Stimulated activated CD8-positive, alpha-beta memory T cell treated with anti-CD3 and anti-CD28 coated beads, Interleukin-7, amount 100 ng/mL, for 1 hour (primary cell): ENCODE measurements at regions not wholly inside any gene's neighbourhood (a gene's known extent, or its start where the extent isn't known, plus 50 kb on each side); places are given as distances from the start of the nearest gene placed in this dataset.

Experiments used
- DNase-seq, 2 donors: peaks; one replicate each; pipeline ENCODE4 v3.0.0-alpha.2; 2020; ENCODE audit warnings: low read depth in 2 of 2

DNA sequence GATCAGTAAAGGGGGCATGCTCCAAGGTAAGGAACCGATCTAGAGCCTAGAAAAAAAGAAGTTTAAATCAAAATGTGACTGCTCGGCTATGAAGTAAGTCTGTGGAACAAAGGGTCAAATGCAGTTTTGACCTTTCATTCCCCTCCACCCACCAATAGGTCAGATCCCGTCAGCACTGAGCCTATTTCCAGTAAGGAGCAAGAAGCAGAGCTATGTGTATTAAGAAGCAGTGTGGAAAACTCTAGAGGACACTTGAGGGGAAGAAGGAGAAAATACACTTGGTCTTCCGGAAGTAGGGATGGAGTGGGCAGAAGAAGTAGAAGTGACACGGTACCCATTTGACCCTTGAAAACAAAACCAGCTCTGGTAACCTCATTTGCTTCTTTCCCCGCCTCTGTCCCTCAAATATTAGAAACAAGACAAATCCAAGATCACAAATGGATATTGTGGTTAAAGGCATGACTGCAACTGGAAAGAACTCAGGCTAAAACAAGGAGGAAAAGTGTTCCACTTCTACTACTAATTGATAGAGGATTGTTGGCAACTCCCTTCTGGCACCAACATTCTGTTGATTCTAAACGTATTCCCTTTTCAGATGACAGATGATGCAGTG lies 888.3 kb upstream of the NR2F2 start:
- no peak for DNase-seq

DNA sequence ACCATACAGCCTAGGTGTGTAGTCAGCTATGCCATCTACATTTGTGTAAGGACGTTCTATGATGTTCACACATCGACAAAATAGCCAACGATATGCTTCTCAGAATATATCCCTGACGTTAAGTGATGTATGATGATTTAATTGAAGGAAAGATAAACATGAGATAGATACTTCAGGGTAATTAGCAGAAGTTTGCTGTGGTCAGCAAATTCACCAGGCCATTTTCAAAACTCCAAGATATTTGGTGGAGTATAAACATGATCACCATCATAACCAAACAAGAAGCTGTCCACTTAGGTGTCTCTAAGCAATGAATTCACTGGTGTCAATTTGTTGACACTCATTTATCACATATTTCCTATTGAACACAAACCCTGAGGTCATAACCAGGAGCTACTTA lies 885.6 kb upstream of the NR2F2 start:
- no peak for DNase-seq

DNA sequence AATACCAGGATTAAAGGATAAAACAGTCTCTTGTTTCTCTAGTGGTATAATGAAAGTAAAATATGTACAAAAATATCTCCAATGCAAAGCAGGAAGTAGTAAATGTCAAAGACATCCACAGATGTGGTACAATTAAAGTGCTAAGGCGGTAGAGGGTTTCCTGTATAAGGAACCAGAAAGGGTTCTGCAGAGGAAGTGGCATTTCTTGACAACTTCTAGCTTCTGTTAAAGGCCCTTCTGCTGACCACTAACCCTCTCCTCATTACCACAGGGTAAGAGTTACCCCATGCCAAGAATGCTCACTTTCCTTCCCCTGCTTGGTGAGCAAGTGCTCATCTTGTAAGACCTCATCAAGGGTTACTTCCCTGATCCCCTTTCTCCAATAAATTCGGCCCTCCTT lies 883.6 kb upstream of the NR2F2 start:
- peak in 1 of 2 donors; percentile 1 for DNase-seq

DNA sequence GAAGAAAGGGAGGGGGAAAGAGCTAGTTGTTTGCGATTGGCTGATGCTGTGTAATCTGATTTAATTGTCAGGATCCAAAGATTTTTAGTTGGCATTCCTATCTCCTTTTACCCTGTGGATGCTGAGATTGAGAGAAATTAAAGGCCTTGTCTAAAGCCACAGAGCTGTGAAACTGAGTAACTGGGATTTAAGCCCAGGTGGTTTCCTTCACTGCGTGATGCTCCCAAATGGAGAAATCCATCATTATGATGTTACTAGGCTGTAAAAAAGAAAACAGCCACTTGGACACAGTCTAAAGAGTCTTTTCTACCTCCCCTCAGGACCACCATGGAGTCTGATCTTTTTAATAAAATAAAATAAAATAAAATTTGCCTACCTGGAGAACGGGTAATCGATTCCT lies 883.0 kb upstream of the NR2F2 start:
- DNase-seq = no peak

DNA sequence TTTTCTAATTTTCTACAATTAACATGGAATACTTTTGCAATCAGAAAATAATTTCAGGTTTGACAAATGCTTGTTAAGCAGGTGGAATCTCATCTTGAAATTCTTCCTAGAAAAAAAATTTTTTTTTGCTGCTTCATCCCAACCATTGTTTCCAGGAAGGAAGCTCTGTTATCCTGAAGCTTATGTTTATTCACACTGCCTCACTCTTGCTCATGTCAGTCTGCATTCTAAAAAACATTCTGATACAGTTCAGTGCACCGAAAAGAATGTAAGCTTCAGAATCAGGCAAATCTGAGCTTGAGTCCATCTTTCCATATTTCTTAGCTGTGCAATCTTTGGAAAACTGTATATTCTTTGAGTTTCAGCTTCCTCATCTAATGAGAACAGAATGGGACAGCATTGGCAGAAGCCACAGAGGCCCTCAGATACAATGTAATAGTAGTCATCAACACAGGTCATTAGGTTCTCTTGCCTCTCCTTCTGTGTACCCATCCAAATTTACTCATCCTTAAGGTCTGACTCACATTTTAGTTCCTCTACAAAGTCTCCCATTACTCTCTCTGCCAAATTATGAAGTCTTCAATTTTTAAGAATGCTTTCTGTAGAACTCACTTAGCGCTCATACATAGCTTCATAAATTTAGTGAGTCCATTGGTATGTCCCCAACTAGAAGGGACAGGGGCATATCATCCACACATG lies 881.8 kb upstream of the NR2F2 start:
- no peak for DNase-seq

DNA sequence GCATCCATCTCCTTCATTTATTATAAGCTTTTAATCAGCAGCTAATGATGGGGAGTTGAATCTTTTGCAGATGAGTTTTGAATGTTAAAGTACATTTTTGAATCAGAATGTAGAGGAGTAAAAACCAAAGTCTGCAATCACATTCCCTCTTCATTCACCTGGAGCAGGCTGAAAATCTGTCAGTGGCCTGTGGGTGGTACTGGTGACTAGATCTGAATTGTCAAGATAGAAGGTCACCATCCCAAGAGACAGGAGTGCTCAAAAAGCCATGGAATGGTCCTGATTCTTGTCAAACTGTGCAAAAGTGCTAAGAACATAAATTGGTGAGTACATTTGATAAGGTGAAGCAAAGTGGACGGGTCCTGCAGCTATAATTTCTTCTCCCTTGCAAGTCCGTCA lies 881.3 kb upstream of the NR2F2 start:
- no peak for DNase-seq

DNA sequence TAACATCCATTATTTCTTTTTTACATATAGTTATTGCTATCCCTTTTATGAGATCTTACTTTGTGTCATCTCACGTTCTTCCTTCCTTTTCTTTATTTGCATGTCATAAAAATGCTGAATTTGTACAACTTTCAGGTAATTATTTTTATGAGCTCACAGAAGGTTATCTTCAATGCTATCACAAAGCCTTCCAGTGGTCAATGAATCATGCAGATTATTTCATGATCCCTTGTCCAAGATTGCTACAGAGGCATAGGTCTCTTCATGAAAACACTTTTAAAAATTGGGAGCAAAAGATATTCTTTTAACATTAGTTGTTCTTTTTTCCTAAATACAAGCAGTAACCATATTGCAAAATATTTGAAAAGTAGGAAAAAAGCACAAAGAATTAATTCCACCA lies 880.1 kb upstream of the NR2F2 start:
- DNase-seq = no peak

DNA sequence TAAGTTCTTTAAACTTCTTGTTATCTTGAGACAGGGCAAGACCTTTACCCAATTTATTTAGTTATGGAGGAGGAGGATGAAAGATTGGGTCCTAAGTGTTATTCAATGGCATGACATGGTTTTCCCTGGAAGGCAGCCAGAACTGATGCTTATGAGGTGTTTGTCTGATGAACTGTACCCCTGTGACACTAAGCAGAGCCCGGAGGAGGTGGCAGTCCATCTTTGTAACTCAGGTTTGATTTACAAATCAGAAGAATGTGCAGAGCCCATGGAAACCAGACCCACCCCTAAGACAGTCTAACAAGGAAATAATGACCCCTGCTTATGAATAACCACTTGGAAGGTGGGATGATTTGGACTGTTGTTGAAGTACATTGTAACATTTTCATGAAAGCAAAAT lies 878.6 kb upstream of the NR2F2 start:
- no peak for DNase-seq

DNA sequence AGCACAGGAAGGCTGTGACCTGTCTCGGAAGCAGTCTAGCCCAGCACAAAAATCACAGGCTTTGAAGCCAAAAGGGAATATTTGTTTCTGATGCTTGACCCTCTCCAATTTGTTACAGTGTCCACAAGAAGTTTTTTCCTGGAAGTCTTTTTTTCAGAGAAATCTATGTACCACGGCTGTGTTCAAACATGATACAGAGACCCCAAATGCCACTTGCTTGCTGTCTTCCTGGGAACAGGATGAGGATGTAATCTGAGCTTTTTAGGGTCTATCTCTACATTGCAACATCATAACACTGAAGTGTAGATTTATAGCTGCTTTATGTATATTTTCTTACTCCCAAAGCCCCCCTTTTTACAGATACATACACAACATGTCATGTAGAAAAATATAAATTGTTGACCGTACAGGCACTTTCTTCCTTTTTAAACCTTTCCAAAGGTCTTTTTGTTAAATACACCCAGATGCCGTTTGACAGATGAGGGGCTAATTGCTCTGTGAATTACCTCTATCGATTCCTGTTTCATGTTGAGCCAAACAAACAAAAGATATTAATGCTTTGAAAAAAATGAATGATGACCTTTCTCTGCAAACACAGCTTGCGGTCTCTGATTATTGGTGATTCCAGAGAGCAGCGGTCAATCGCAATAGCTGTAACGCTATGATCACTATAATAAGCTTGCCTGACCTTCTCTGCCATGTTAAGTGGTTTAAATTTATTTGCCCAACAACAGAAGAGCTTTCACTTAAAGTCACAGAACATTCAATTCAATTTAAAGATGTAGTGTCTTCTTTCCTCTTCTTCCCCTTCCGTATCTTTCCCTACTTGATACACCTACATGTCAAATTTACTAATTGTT lies 875.9 kb upstream of the NR2F2 start:
- no peak for DNase-seq

DNA sequence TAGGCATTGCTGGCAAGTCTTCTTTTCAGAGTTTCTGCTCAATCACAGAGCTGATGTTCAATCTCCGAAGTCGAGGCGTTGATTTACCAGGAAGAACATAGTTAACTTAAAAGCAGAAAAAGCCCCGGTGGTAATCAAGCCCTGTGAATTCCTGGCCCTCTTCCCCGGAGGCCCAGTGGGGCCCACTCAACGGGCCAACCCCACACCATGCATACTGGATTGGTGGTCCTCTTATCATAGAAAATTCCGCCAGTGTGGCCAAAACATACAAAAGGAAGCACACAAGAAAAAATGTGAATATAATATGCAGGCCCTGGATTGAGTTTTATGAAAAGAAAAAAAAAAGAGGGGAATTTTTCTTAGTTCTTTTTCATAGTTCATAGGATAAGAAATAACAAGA lies 873.0 kb upstream of the NR2F2 start:
- DNase-seq = no peak

DNA sequence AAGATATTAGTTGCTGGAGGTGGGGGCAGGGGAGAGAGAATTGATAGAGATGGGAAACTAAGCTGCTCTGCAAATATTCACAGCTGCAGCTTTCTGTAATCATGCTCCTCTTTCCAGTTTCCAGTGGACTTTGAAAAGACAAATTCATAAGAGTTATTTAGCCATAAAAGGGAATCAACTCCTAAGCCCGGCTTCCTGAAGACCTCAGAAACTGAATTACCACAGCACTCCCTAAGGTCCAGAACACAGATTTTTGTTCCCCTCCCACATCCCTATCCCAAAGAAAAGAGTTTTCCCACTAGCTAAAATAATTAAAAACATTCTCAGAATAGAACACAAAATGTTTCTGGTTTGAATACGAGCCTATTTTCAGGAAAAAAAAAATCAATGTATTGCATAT lies 871.8 kb upstream of the NR2F2 start:
- DNase-seq = no peak

DNA sequence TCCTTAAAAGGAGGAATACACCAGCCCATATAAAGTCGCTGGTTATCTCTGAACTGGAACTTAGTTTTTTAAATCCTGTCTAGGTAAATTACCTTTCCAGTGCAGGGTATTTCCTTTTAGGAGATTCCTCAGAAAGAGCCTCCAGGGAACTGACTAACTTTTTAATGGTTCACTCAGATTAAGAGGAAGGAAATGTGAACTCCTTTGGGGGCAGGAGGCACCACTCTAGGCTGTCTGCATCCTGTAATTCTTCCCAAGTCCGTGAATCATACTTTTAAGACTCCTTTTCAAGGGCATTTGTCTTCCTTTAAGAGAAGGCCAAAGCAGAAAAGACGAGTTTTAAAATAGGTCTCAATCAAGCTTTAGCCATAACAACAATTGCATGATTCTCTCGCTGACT lies 871.2 kb upstream of the NR2F2 start:
- DNase-seq = no peak

DNA sequence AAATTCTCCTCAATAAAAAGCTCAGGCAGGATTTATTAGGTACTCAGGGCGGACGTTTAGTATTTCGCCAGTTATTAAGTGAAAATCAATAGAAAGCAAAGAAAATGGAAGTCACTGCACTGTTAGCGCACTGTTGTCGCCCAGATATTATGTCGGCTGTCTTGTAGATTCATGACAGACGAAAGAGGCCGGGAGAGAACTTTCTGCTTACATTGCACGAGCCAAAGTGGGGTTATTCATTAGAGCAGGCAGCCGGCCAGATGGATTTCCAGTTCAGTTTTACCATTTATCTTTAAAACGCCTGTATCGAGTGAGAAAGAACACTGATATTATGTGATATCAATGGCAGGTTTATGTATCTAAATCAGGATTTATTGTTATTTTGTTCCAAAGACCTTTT lies 866.0 kb upstream of the NR2F2 start:
- DNase-seq = no peak

DNA sequence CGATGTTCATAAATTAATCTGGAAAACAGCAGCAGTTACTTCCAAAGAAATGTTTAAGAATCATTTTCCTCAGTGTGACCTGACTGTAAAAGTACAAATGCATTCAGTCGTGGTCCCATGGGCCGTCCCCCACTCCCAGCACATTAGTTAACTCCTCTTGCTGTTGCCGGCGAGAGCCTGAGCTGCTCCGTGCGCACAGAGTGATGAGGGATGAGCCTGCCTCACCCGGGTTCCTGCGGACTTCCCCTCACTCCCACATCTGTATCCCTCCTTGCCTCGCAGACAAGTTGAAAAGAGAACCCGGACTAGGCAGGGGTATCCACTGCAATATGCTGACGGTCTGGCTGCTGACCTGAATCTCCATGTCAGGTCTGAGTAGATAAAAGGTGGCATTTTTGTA lies 861.7 kb upstream of the NR2F2 start:
- no peak for DNase-seq

DNA sequence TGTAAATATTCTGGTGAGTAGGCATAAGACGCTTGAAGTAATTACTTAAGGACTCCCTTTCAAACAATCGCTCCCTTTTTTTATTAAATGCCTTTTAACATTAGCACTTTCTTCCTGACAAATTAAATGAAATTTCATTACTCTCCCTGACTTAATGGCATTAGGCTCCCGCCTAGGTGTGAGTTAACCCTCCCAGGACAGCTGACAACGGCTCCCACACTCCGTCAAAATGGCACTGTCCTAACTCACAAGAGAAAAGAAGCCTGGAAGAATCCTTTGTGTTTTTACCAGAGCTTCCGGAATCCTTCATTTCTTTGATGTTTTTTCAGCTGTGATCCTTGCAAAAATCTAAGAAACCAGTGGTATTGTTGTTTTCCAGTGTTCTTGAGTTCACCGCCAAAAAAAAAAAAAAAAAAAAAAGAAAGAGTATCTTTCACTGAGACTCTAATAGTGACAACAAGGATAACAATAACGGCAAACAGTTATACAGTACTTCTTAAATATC lies 861.0 kb upstream of the NR2F2 start:
- DNase-seq = no peak

DNA sequence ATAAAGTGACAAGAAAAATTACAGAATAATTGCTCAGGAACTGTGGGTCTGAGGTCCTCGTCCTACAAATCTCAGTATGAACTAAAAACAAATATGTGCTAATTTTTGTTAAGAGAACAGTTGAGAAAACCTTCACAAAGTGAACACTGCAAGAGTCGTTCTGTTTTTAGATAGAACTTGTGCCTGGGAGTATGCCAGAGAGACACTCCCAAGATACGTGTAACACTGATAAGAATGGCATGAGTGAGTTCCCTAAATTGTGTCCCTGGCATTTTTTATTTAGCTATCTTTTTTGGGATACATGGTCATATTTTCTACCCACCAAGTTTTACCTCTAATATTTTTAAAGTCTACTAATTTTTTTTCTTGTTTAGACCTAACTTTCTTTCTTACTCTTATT lies 860.0 kb upstream of the NR2F2 start:
- DNase-seq = no peak

DNA sequence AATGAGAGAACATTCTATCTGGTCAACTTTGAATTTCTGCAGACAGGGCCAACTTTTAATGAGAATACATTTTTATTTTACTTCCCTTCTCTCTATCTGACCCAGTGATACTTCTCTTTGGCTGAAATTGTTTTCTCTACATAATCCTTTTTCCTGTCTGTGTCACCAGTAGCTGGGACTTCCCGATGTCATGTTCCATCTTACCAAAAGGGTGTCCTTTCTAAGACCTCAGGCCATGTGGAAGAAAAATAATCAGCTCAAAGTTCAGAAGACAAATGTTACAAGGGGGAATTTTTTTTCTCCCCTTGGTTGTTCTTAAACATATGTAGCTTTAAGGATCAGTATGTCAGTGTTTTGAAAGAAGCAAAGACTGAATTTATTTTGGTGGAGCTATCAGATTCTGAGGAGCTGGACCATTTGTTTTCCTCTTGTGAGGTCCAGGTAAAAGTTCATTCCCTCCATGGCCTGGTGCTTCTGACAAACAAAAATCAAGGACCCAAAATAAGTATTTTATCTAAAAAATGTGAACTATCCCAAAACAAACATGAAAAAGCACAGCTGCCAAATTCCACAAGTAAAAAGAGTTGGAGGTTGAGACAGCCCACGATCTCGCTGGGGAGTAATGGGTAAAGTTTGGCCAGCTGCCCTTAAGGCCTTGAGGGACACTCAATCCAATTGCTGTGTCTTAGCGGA lies 859.4 kb upstream of the NR2F2 start:
- no peak for DNase-seq

DNA sequence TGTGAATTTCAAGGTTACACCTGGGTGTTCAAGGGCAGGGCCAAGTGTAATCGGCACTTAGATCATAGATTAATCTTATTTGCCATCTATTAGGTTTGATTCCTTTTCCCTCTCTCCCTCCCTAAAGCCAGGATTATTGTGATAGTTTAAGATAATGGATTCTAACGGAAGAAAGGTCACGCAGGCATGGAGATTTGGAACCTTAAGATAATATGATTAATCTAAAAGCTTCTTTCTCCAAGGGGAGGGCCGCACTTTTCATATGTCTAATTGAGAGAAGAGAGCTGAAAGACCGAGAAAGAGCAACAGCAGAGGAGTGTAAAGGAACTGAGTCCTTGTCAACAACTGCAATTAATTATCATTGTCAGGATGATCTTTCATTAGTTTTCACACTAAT lies 858.8 kb upstream of the NR2F2 start:
- no peak for DNase-seq

DNA sequence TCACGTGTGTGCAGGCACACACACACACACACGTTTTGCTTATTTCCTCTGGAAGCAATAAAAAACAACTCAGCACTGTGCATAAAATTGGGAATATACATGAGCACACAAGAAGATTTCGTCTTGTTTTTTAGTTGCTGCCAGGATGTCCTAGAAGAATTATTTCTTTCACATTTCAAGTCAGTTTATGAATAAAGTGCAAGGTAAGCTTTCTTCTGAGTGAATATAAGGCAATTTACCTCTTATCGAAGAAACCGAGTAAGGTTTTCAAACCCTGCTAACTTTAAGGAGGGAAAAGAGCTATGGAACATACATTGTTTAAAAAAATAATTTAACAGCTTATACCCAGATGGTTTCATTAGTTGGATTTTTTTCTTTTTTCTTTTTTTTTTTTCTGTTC lies 855.4 kb upstream of the NR2F2 start:
- no peak for DNase-seq

DNA sequence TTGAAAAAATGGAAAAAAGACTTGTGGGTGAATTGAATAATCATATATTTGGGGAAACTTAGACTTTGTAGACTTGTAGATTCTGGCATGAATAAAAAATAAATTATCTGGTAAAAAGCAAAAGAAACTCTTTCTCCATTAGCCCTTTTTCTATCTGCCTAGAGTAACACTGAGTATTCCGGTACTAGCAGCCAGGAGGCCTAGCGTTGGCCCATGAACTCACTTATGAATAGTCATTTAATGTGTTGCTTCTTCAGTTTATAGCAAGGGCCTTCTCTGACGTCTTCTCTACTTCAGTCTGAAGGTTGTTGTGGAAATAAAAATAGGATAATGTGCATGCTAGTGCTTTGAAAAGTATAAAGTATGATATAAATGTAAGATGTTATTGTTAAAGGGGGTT lies 851.2 kb upstream of the NR2F2 start:
- no peak for DNase-seq

DNA sequence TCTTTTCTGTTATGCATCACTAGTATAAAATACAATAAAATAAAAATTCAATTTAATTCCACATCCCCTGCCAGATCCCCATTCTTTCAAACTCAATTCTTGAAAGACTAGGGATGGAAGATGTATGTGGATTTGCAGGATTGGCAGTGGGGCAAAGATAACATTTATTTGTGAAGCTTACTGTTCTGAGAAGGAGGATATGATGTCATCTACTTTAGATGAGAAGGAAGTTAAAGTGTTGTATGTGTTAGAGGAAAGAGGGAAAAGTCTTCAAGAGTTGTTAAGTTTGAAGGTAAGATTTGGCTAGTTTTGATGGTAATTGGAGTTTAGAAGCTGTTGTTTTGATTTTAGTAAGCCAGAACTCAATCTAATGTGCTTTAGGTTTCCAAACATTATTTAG lies 845.1 kb upstream of the NR2F2 start:
- no peak for DNase-seq

DNA sequence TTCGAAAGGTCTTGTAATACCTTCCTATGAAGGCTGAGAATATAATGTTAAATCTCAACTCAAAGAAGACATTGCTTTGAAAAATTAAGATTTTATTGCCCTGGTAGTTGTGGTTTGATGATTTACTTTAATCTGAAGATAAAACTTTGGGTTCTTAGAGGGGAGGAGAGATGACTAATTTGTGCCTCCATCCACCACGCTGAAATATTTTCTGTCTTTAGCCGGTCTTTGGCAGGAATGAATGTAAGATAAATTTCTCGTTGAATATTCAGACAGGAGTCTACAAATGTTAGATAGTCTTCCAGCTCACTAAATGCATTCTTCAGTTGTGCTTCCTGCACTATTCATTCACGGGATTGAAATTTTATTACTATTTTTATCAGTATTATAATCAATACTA lies 844.3 kb upstream of the NR2F2 start:
- no peak for DNase-seq
